GM19324 (cell line): ENCODE measurements at regions not wholly inside any gene's neighbourhood (a gene's known extent, or its start where the extent isn't known, plus 50 kb on each side); places are given as distances from the start of the nearest gene placed in this dataset.

ENCODE experiments used
- ATAC-seq: cut with Tn5 transposase; IDR thresholded peaks from one replicate; pipeline ENCODE4 v1.9.1; 2021; ENCODE audit warnings: mild to moderate bottlenecking, moderate library complexity; ENCODE audit not compliant: unreplicated experiment, low FRiP score

DNA sequence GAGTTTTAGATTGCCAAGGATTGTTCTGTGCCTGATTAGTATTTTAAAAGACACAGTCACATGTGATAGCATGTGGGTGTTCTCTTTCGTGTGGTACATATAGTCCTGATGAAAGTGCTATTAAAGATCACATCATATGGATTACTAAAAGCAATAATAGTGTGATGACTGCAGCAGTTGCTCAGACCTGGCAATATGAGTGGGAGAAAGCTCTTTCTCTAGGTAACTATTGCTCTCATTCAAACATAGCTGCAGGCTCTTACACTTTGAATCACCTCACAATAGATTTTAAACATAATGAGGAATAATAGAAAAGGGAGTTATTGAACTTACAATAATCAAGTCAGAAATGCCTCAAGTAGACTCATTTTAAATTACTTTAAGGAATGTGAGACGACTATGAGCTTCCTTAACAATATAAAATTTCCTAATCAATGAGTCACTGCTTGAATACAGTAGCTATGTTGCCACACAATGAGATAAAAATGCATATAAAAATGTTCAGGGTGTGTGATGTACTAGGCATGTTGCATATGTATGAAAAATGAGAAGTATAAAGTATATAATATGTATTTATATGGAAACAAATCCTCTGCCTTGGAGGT lies 452.1 kb downstream of the TMX3 start:
- no peak for ATAC-seq

- no peak for ATAC-seq
These were observed 458.4 kb downstream of the TMX3 start for GRCh38 chr18:68256418-68257067.

DNA sequence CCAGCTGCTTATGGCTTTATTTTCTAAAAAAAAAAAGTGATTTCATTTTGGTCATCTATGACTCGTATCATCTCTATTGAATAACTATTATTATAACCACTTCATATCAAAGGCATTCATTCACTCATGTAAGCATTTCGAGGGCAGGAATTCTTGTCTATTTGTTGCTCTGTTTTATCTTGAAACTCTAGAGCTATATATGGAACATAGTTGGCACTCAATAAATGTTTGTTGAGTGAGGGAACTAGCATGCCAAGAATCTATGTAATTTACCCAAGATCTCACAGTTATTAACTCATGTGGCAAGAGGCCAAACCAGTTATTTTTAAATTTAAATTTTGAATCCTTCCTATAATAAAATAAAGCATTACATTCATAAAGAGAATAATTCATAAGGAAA lies 470.1 kb downstream of the TMX3 start:
- no peak for ATAC-seq

GRCh38 chr18:68241881-68242280 lies 473.0 kb downstream of the TMX3 start:
- ATAC-seq = no peak

DNA sequence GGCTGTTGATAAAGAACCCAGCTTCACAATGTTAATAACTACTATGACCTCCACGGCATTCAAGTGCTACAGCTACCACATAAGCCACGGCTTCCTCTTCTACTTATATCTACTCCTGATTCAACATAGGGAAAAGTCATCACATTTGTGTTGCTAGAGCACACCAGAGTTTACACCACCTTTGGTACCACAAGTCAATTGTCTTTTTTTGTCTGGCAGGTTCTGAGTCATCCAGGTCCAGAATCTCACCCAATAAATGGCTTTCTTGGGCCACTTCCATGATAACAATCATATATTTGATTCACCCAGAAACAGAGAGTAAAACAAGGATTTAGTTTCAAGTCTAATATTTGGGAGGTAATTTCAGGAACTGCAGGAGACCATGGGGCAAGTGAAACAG lies 480.2 kb downstream of the TMX3 start:
- no peak for ATAC-seq

DNA sequence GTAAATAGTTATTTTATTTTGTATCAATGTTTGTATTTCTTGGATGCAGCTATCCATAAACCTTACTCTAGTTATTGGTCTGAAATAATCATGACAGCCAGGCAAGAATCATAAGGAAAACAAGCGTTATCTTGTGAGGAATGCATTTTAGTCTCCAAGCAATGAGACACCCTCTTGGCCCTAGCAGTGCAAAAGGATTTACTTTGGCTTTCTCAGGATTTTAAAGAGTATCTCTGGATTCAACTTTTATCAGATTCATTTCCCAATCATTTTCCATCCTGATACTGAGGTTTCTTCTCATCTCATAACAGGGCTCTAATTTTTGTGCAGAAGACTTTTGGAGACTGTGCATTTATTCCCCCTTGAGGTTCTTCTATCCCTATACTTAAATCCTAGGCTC lies 480.8 kb downstream of the TMX3 start:
- no peak for ATAC-seq

DNA sequence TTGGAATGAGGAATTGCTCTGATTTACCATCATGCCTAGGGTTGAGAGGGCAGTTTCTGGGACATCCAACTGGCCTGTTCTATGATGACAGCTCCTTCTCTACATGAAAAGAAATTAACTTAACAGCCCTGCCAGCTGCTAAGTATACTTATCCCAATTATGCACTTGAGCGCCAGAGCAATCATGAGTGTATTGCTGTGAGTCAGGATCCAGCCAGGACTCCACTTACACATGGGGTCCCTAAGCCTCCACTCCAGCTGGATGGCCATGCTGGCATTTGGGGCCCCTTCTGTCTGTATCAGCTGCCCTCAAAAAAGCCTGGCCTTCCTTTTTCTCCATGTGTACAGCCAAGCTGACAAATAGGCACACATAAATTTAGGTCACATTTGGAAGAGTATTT lies 481.9 kb downstream of the TMX3 start:
- no peak for ATAC-seq

DNA sequence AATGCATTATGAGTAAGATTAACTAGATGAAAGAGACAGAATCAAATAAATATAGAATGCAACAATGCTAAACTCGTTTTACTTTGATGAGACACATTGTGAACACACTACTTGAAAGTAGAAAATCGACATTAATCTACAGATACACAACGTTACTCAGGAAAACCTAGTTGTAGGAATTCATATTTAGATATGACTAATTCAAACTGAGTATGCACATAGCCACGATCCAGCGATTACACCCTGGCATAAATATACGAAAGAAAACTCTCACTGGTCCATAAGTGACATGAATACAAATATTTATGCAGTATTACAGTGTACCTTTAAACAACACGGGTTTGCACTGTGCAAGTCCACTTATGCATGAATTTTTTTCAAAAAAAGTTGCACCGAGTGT lies 485.6 kb downstream of the TMX3 start:
- ATAC-seq = no peak

DNA sequence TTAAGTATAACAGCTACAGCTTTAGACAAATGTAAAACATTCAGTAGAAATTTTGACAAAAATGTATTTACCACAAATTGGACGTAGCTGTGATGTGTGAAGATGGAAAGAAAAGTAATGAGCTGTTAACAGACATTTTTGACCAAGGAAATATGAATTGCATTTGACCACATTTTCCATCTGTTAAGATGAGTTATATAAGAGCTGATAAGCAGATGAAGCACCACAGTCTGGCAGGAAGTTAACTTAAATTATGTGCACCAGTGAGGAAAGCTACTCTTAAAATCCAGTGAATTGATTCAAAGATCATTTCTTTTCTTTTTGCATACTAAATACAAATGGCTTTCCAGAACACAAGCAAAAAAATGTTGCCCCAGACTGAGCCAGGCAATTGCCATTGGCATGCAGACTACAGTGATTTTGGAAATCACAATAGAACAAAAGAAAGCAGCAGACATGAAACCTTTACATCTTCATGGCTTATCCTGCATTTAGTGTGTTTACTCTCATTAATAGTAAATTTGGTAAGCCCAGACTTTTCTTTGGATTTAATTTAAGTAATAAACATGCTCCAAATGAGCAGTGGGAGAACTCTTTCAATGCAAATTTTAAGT lies 493.7 kb downstream of the TMX3 start:
- no peak for ATAC-seq

- ATAC-seq = no peak
These were observed 494.4 kb downstream of the TMX3 start for GRCh38 chr18:68220458-68220857.

- ATAC-seq = no peak
These were observed 495.0 kb downstream of the TMX3 start for GRCh38 chr18:68219872-68220271.

GRCh38 chr18:68219274-68219673 lies 495.6 kb downstream of the TMX3 start:
- no peak for ATAC-seq

DNA sequence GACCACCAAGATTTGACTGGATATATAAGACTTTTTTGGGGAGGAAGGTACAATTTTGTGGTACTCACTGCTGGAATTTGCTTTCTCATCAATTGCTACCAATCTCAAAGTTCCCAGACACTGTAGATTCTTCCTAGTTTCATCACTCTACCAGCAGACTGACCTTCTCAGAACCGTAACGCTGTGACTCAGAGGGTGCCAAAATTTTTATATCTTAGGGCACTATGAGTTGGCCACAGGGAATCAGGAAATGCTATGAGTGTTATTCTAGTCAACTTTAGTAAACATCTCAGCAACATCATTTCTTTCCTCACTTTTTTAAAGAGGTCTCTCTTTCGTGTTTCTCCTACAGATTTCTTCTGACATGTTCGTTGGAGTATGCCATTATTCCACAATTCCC lies 499.0 kb downstream of the TMX3 start:
- no peak for ATAC-seq

DNA sequence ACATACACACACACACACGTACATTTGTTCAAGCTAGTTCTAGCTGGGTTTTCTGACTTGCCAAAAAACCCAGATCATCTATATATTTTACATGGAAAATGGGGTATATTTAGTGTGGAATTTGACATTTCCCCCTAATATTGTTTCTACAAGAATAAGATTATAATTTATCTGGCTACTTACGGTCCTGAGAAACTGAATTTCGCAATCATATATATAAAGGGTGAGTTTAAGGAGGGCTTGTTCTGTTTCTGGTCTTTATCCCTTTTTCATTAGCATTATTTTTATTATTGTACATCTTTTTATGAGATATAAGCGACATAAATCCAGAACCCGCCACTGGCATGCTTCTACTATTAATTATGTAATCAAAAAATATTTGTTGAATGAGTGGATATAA lies 528.9 kb downstream of the TMX3 start:
- ATAC-seq = no peak

GRCh38 chr18:68181956-68182355 lies 533.0 kb downstream of the TMX3 start:
- no peak for ATAC-seq

- ATAC-seq = no peak
These were observed 535.1 kb downstream of the TMX3 start for GRCh38 chr18:68179811-68180210.

DNA sequence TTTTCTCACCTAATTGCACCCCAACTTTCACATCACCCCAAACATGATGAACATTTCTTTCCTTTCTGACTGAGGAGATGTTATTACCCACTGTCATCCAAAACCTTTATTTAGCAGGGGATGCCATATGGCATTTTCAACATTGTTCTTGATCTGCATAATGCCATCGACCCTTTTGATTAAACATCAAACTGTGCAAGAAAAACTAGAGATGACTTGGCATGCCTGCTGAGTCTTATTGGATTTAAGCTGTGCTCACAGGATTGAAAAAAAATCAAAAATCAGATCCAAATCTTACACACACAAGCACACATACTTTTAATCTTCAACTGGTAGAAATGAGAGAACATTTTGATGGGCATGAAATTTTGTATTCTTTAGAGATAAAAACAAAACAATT lies 536.0 kb downstream of the TMX3 start:
- no peak for ATAC-seq

DNA sequence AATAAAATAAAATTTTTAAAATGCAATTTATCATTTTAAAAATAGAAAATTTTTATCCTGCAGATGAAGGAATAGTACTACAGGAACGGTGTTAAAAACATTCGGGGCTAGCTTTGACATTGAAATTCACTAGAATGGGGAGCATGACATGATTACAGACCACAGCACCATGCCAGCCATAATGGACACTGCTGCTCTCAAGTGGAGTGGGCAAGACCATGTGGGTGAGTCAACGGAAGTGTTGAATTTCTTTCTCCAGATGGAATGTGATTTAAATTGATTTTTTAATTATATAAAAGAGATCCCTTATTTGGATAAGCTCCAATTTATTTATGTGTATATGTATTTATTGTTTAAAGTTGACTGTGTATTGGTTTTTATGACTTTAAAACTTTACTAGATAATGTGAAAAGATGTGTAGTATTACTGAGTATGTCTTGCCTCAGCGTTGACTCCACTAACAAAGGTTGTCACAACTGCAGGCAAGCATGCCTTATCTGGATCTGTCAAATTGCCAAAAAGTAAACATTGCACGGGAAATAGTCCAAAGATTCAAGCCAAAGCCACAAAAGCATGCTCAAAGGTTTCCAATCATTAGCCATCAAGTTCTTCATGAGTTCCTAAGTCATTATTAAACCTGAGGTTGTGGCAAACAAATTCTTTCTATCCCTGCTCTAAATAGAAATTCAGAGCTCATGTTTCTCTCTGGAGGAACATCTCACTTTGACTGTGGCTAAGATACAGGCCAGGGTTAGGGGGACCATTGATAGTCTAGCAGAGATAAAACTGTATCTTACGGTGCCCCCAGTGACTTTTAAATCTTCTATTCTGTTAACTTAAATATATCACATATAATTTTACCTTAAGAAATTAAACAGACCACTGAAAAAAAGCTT lies 536.9 kb downstream of the TMX3 start:
- no peak for ATAC-seq

- no peak for ATAC-seq
These were observed 538.0 kb downstream of the TMX3 start for GRCh38 chr18:68176901-68177300.

GRCh38 chr18:68172842-68173549 lies 541.9 kb downstream of the TMX3 start:
- no peak for ATAC-seq

GRCh38 chr18:68164909-68165308 lies 550.0 kb downstream of the TMX3 start:
- ATAC-seq = no peak
